Loucy (cell line): ENCODE measurements at regions not wholly inside any gene's neighbourhood (a gene's known extent, or its start where the extent isn't known, plus 50 kb on each side); places are given as distances from the start of the nearest gene placed in this dataset.

Experiments used
- H2AFZ ChIP-seq: fragments of 200-600 bp; sonication (generic); 2 replicates; pipeline ENCODE4 v1.6.0; 2016; ENCODE audit warnings: antibody characterized with exemption, mild to moderate bottlenecking, low read length, moderate library complexity
- H3F3A ChIP-seq: fragments of 200-600 bp; 2 replicates; pipeline ENCODE4 v1.6.0; 2016; ENCODE audit warnings: antibody characterized with exemption, low read depth, mild to moderate bottlenecking
- H3K27me3 ChIP-seq: fragments of 200-600 bp; sonication (generic); 2 replicates; pipeline ENCODE4 v1.6.1; 2014; ENCODE audit warnings: low read length, mild to moderate bottlenecking; ENCODE audit not compliant: insufficient read depth, poor library complexity, severe bottlenecking
- H3K36me3 ChIP-seq: fragments of 200-600 bp; sonication (generic); 2 replicates; pipeline ENCODE4 v1.6.1; 2016; ENCODE audit warnings: low read length; ENCODE audit not compliant: insufficient read depth
- H3K4me1 ChIP-seq: fragments of 200-600 bp; sonication (generic); 2 replicates; pipeline ENCODE4 v1.5.1; 2014; ENCODE audit warnings: low read length, mild to moderate bottlenecking; ENCODE audit not compliant: insufficient read depth, poor library complexity, severe bottlenecking
- H3K4me2 ChIP-seq: fragments of 200-600 bp; sonication (generic); 2 replicates; pipeline ENCODE4 v1.6.0; 2014; ENCODE audit warnings: antibody characterized with exemption, low read length, low read depth, mild to moderate bottlenecking; ENCODE audit not compliant: poor library complexity, severe bottlenecking
- H3K4me3 ChIP-seq: fragments of 200-600 bp; sonication (generic); 2 replicates; pipeline ENCODE4 v1.5.1; 2014; ENCODE audit warnings: low read length, mild to moderate bottlenecking, mixed read lengths; ENCODE audit not compliant: poor library complexity, severe bottlenecking
- H3K79me2 ChIP-seq: fragments of 200-600 bp; sonication (generic); 2 replicates; pipeline ENCODE4 v1.6.1; 2014; ENCODE audit warnings: low read length; ENCODE audit not compliant: insufficient read depth
- H3K9ac ChIP-seq: fragments of 200-600 bp; sonication (generic); 2 replicates; pipeline ENCODE4 v1.6.0; 2014; ENCODE audit warnings: mild to moderate bottlenecking, low read depth, low read length, moderate library complexity; ENCODE audit not compliant: poor library complexity, severe bottlenecking
- H3K9me2 ChIP-seq: fragments of 200-600 bp; sonication (generic); replicated peaks from 2 replicates; pipeline ENCODE4 v1.6.1; 2016; ENCODE audit warnings: low read depth, low read length, mixed read lengths
- H3K9me3 ChIP-seq: fragments of 200-600 bp; sonication (generic); 2 replicates; pipeline ENCODE4 v1.6.1; 2014; ENCODE audit warnings: mild to moderate bottlenecking, antibody characterized with exemption, low read length, low read depth; ENCODE audit not compliant: insufficient read depth
- H4K20me1 ChIP-seq: fragments of 200-600 bp; sonication (generic); 2 replicates; pipeline ENCODE4 v1.6.0; 2014; ENCODE audit warnings: antibody characterized with exemption, low read length, mild to moderate bottlenecking; ENCODE audit not compliant: insufficient read depth, poor library complexity, severe bottlenecking
- CTCF ChIP-seq: fragments of 200-600 bp; sonication (generic); conservative IDR thresholded peaks from 2 replicates; pipeline ENCODE4 v1.5.1; 2014; ENCODE audit warnings: mild to moderate bottlenecking, antibody characterized with exemption, low read length
- EZH2phosphoT487 ChIP-seq: fragments of 200-600 bp; IDR thresholded peaks from 2 replicates; pipeline ENCODE4 v1.6.1; 2018; ENCODE audit warnings: antibody characterized with exemption, mild to moderate bottlenecking, moderate library complexity, borderline replicate concordance

DNA sequence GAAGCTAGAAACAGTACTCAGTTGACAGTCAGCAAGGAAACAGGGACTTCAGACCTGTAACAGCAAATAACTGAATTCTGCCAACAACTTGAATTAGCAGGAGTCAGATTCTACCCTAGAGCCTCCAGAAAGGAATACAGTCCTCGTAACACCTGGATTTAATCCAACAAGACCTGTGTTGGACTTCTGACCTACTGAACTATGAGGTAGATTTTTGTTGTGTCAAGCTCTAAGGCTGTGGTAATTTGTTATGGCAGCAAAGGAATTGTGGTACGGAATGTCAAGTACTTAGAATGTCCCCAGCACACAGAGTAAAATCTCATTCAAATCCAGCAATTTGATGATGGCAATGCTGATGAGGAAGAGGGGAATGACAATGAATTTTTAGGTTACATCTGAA, 234.1 kb downstream of the LRRN1 start:
- no peaks in the 10 kb centered on the region for H4K20me1 ChIP-seq
- no peak overlapping the region for H3K4me3 ChIP-seq
- no peaks in the 10 kb centered on the region for H3K27me3 ChIP-seq
- H3K36me3 ChIP-seq, result no peaks in the 10 kb centered on the region
- H3K9me2 ChIP-seq, result no peaks in the 10 kb centered on the region
- H3F3A ChIP-seq, result no peaks in the 10 kb centered on the region
- TF ChIP-seq EZH2phosphoT487 (no peak), CTCF (no peak)
- H3K4me1 ChIP-seq, result no peaks in the 10 kb centered on the region
- no peak overlapping the region for H2AFZ ChIP-seq
- no peak overlapping the region for H3K4me2 ChIP-seq
- no peaks in the 10 kb centered on the region for H3K9me3 ChIP-seq
- no peaks in the 10 kb centered on the region for H3K79me2 ChIP-seq
- H3K9ac ChIP-seq, result no peak overlapping the region

- no peaks in the 10 kb centered on the region for H3K4me1 ChIP-seq
- no peak for TF ChIP-seq CTCF
- no peak for TF ChIP-seq EZH2phosphoT487
- no peaks in the 10 kb centered on the region for H3K79me2 ChIP-seq
- no peaks in the 10 kb centered on the region for H3K9me3 ChIP-seq
- no peaks in the 10 kb centered on the region for H3F3A ChIP-seq
- H3K4me2 ChIP-seq, result no peak overlapping the region
- no peaks in the 10 kb centered on the region for H3K36me3 ChIP-seq
- H3K9me2 ChIP-seq, result no peaks in the 10 kb centered on the region
- no peak overlapping the region for H2AFZ ChIP-seq
- H3K9ac ChIP-seq, result no peak overlapping the region
- no peaks in the 10 kb centered on the region for H4K20me1 ChIP-seq
- H3K27me3 ChIP-seq, result no peaks in the 10 kb centered on the region
- no peak overlapping the region for H3K4me3 ChIP-seq
Observed at GRCh38 chr3:4036046-4036445, 236.8 kb downstream of the LRRN1 start.

DNA sequence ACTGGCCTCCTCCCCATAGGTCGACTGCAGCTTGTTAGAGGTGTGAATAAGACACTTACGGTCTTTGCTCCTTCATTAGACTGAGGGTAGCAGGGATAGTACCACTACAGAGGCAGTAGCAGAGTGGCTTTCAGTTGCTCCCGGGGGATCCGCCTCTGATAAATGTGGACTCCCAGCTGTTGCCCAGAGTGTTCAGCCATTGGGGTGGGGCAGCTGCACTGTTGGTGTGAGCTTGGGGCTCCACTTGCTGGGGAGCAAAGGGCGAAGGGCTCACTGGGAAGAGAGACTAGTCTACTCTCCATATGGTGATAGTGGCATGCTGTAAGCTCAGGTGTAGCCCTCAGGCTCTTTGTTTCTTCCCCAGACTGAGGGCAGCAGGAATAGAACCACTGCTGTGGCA, 239.1 kb downstream of the LRRN1 start:
- Histone ChIP-seq H4K20me1 (no peaks in the 10 kb centered on the region), H3K9me2 (no peaks in the 10 kb centered on the region), H2AFZ (no peak overlapping the region), H3K27me3 (no peaks in the 10 kb centered on the region), H3K4me1 (no peaks in the 10 kb centered on the region), H3K4me2 (no peak overlapping the region), H3K9me3 (no peaks in the 10 kb centered on the region), H3K79me2 (no peaks in the 10 kb centered on the region), H3K9ac (no peak overlapping the region), H3F3A (no peaks in the 10 kb centered on the region), H3K4me3 (no peak overlapping the region), H3K36me3 (no peaks in the 10 kb centered on the region)
- TF ChIP-seq EZH2phosphoT487 (no peak), CTCF (no peak)
